Neural progenitor cell (in vitro differentiated cells): ENCODE measurements at regions not wholly inside any gene's neighbourhood (a gene's known extent, or its start where the extent isn't known, plus 50 kb on each side); places are given as distances from the start of the nearest gene placed in this dataset.
A peak's percentile ranks its signal among the peaks of the same experiment; 100 is the strongest.

Experiments used
- DNase-seq: peaks from one replicate; pipeline ENCODE4 v3.0.0-alpha.2; 2016; ENCODE audit warnings: low spot score
- H2AFZ ChIP-seq: fragments of 200-600 bp; sonication (generic); replicated peaks from 2 replicates; pipeline ENCODE4 v1.6.1; 2016; ENCODE audit warnings: antibody characterized with exemption
- H3F3A ChIP-seq: fragments of 200-600 bp; sonication (generic); 2 replicates; pipeline ENCODE4 v1.6.1; 2016; ENCODE audit warnings: antibody characterized with exemption, low read depth
- H3K27ac ChIP-seq: fragments of 200-600 bp; sonication (generic); 2 replicates; pipeline ENCODE4 v1.5.1; 2016; ENCODE audit warnings: mild to moderate bottlenecking
- H3K27me3 ChIP-seq: fragments of 200-600 bp; sonication (generic); 2 replicates; pipeline ENCODE4 v1.6.1; 2016; ENCODE audit warnings: mild to moderate bottlenecking, moderate library complexity
- H3K36me3 ChIP-seq: fragments of 200-600 bp; sonication (generic); 2 replicates; pipeline ENCODE4 v1.5.1; 2016
- H3K4me1 ChIP-seq: fragments of 200-600 bp; sonication (generic); 2 replicates; pipeline ENCODE4 v1.6.1; 2016; ENCODE audit warnings: mixed run types
- H3K4me2 ChIP-seq: fragments of 200-600 bp; sonication (generic); 2 replicates; pipeline ENCODE4 v1.6.1; 2016
- H3K4me3 ChIP-seq: fragments of 200-600 bp; sonication (generic); 2 replicates; pipeline ENCODE4 v1.5.1; 2016
- H3K79me2 ChIP-seq: fragments of 200-600 bp; sonication (generic); 2 replicates; pipeline ENCODE4 v1.6.1; 2016; ENCODE audit warnings: low read depth
- H3K9ac ChIP-seq: fragments of 200-600 bp; sonication (generic); 2 replicates; pipeline ENCODE4 v1.6.1; 2016
- H3K9me3 ChIP-seq: fragments of 200-600 bp; sonication (generic); 2 replicates; pipeline ENCODE4 v1.5.1; 2016; ENCODE audit warnings: low read depth
- H4K20me1 ChIP-seq: fragments of 200-600 bp; sonication (generic); 2 replicates; pipeline ENCODE4 v1.6.1; 2016; ENCODE audit warnings: low read depth
- H3K27ac Mint-ChIP-seq: 3 replicates; pipeline ENCODE4 v1.8.0; 2021; ENCODE audit warnings: mixed read lengths
- H3K27me3 Mint-ChIP-seq: 2 replicates; pipeline ENCODE4 v1.8.0; 2022; ENCODE audit warnings: low read depth, mild to moderate bottlenecking, inconsistent platforms, moderate library complexity, mixed read lengths; ENCODE audit not compliant: insufficient read depth
- H3K36me3 Mint-ChIP-seq: 3 replicates; pipeline ENCODE4 v1.8.0; 2021; ENCODE audit warnings: mixed read lengths
- H3K4me1 Mint-ChIP-seq: 3 replicates; pipeline ENCODE4 v1.8.0; 2021; ENCODE audit warnings: mixed read lengths
- H3K4me3 Mint-ChIP-seq: 3 replicates; pipeline ENCODE4 v1.8.0; 2021; ENCODE audit warnings: mild to moderate bottlenecking, moderate library complexity, mixed read lengths
- H3K9me3 Mint-ChIP-seq: 3 replicates; pipeline ENCODE4 v1.8.0; 2020; ENCODE audit warnings: mixed read lengths
- CTCF ChIP-seq: fragments of 200-600 bp; sonication (generic); IDR thresholded peaks from 2 replicates; pipeline ENCODE4 v1.5.1; 2017; ENCODE audit warnings: antibody characterized with exemption, mild to moderate bottlenecking
- EZH2 ChIP-seq: fragments of 200-600 bp; sonication (generic); IDR thresholded peaks from 2 replicates; pipeline ENCODE4 v1.6.1; 2017; ENCODE audit warnings: antibody characterized with exemption, mild to moderate bottlenecking, moderate library complexity
- EZH2phosphoT487 ChIP-seq: fragments of 200-600 bp; sonication (generic); IDR thresholded peaks from 2 replicates; pipeline ENCODE4 v1.6.1; 2017; ENCODE audit warnings: antibody characterized with exemption

GRCh38 chr5:6899221-6899620 is 186.0 kb downstream of the TENT4A start:
- H3K9me3 Mint-ChIP-seq = peaks cover 14% of the 10 kb centered on the region
- H3K27me3 ChIP-seq = no peaks in the 10 kb centered on the region
- no peaks in the 10 kb centered on the region for H3K79me2 ChIP-seq
- H3K9me3 ChIP-seq = no peaks in the 10 kb centered on the region
- H3K27ac Mint-ChIP-seq = no peak overlapping the region
- peaks cover 24% of the 10 kb centered on the region for H3K4me1 ChIP-seq
- peaks cover 10% of the 10 kb centered on the region for H3K27me3 Mint-ChIP-seq
- H3K36me3 Mint-ChIP-seq = no peaks in the 10 kb centered on the region
- H3K27ac ChIP-seq = no peak overlapping the region
- no peaks in the 10 kb centered on the region for H3F3A ChIP-seq
- H3K4me1 Mint-ChIP-seq = peaks cover 8% of the 10 kb centered on the region
- no peak overlapping the region for H3K4me3 Mint-ChIP-seq
- H3K4me2 ChIP-seq = no peak overlapping the region
- H3K36me3 ChIP-seq = no peaks in the 10 kb centered on the region
- H2AFZ ChIP-seq = no peak overlapping the region
- H3K9ac ChIP-seq = no peak overlapping the region
- no peaks in the 10 kb centered on the region for H4K20me1 ChIP-seq
- TF ChIP-seq EZH2phosphoT487 = no peak
- no peak for TF ChIP-seq CTCF
- TF ChIP-seq EZH2 = no peak
- H3K4me3 ChIP-seq = no peak overlapping the region
- DNase-seq = no peak

- Histone ChIP-seq H3K79me2 (no peaks in the 10 kb centered on the region), H3K27ac (no peak overlapping the region), H3K4me1 (peaks cover 24% of the 10 kb centered on the region), H3K4me2 (peak overlapping the region; percentile 33), H3K4me3 (no peak overlapping the region), H2AFZ (no peak overlapping the region), H3K27me3 (no peaks in the 10 kb centered on the region), H3F3A (no peaks in the 10 kb centered on the region), H3K36me3 (no peaks in the 10 kb centered on the region), H4K20me1 (no peaks in the 10 kb centered on the region), H3K9ac (no peak overlapping the region), H3K9me3 (no peaks in the 10 kb centered on the region)
- Mint-ChIP-seq H3K27me3 (peaks cover 10% of the 10 kb centered on the region), H3K27ac (peak overlapping the region; percentile 43), H3K4me1 (peaks cover 8% of the 10 kb centered on the region), H3K4me3 (no peak overlapping the region), H3K36me3 (no peaks in the 10 kb centered on the region), H3K9me3 (peaks cover 14% of the 10 kb centered on the region)
- DNase-seq = peak; percentile 52
- TF ChIP-seq CTCF = no peak
- no peak for TF ChIP-seq EZH2
- TF ChIP-seq EZH2phosphoT487 = no peak
These were observed 187.3 kb downstream of the TENT4A start for GRCh38 chr5:6900247-6901227.

GRCh38 chr5:6902094-6902493 is 188.9 kb downstream of the TENT4A start:
- DNase-seq = no peak
- H3K4me2 ChIP-seq = no peak overlapping the region
- H3K9me3 ChIP-seq = no peaks in the 10 kb centered on the region
- H2AFZ ChIP-seq = no peak overlapping the region
- H3K9ac ChIP-seq = no peak overlapping the region
- H3K27me3 ChIP-seq = no peaks in the 10 kb centered on the region
- Mint-ChIP-seq H3K27me3 (peaks cover 8% of the 10 kb centered on the region), H3K9me3 (peaks cover 14% of the 10 kb centered on the region), H3K4me1 (peaks cover 8% of the 10 kb centered on the region), H3K4me3 (no peak overlapping the region), H3K36me3 (no peaks in the 10 kb centered on the region), H3K27ac (peak overlapping the region; percentile 84)
- H4K20me1 ChIP-seq = no peaks in the 10 kb centered on the region
- H3K4me1 ChIP-seq = peaks cover 18% of the 10 kb centered on the region
- no peaks in the 10 kb centered on the region for H3F3A ChIP-seq
- no peak overlapping the region for H3K4me3 ChIP-seq
- no peaks in the 10 kb centered on the region for H3K36me3 ChIP-seq
- no peaks in the 10 kb centered on the region for H3K79me2 ChIP-seq
- no peak overlapping the region for H3K27ac ChIP-seq
- TF ChIP-seq CTCF (no peak), EZH2phosphoT487 (no peak), EZH2 (no peak)
